Natural killer cell (primary cell): ENCODE measurements at regions not wholly inside any gene's neighbourhood (a gene's known extent, or its start where the extent isn't known, plus 50 kb on each side); places are given as distances from the start of the nearest gene placed in this dataset.

Source experiments
- ATAC-seq, 3 donors: fragments of 150-1000 bp in 2 of 3; fragments of 200-7000 bp in 1 of 3; cut with Tn5 transposase; 1 replicate in 1 of 3; 2 replicates in 2 of 3; pipeline ENCODE4 v1.10.0; 2021; ENCODE audit warnings: mild to moderate bottlenecking in 2 of 3, moderate library complexity in 2 of 3
- DNase-seq, 2 donors: peaks; one replicate each; pipeline versions ENCODE4 v3.0.0 to v3.0.0-alpha.2; 2013 to 2021; ENCODE audit warnings: mixed read lengths in 1 of 2
- H3K27ac ChIP-seq: one replicate; pipeline ENCODE4 v1.5.1; 2013; ENCODE audit warnings: mild to moderate bottlenecking, low read length
- H3K27me3 ChIP-seq: one replicate; pipeline ENCODE4 v1.6.1; 2013; ENCODE audit warnings: low read length; ENCODE audit not compliant: control insufficient read depth, insufficient read depth
- H3K36me3 ChIP-seq: one replicate; pipeline ENCODE4 v1.6.1; 2013; ENCODE audit warnings: low read length; ENCODE audit not compliant: control insufficient read depth, insufficient read depth
- H3K4me1 ChIP-seq: one replicate; pipeline ENCODE4 v1.6.1; 2013; ENCODE audit warnings: low read length; ENCODE audit not compliant: control insufficient read depth, insufficient read depth
- H3K4me3 ChIP-seq: one replicate; pipeline ENCODE4 v1.5.1; 2013; ENCODE audit warnings: low read length
- H3K9me3 ChIP-seq: one replicate; pipeline ENCODE4 v1.6.1; 2013; ENCODE audit warnings: low read length; ENCODE audit not compliant: control insufficient read depth, insufficient read depth
- H3K27ac Mint-ChIP-seq, 2 donors: one replicate each; pipeline ENCODE4 v1.8.0; 2022; ENCODE audit warnings: mild to moderate bottlenecking in 2 of 2, mixed read lengths in 2 of 2, moderate library complexity in 1 of 2
- H3K27me3 Mint-ChIP-seq, 2 donors: one replicate each; pipeline ENCODE4 v1.8.0; 2022; ENCODE audit warnings: low read depth in 2 of 2, mixed read lengths in 2 of 2
- H3K36me3 Mint-ChIP-seq: one replicate; pipeline ENCODE4 v1.8.0; 2022; ENCODE audit warnings: mixed read lengths
- H3K4me1 Mint-ChIP-seq, 2 donors: one replicate each; pipeline ENCODE4 v1.8.0; 2022; ENCODE audit warnings: mixed read lengths in 2 of 2
- H3K4me3 Mint-ChIP-seq: one replicate; pipeline ENCODE4 v1.8.0; 2022; ENCODE audit warnings: mild to moderate bottlenecking, moderate library complexity, mixed read lengths
- H3K9me3 Mint-ChIP-seq, 2 donors: one replicate each; pipeline ENCODE4 v1.8.0; 2022; ENCODE audit warnings: mixed read lengths in 2 of 2
- WGBS: methylation state at CpG from one replicate; pipeline ENCODE4 v1.1.7; 2013; ENCODE audit warnings: missing lambda C conversion rate; ENCODE audit not compliant: insufficient coverage; 5-methylcytosine and 5-hydroxymethylcytosine counted together
- intact Hi-C: fragments of 100-400 bp; cut with micrococcal nuclease; formaldehyde crosslinking; loops from one replicate; pipeline ENCODE4 v1.14.2; 2022
- TF ChIP-seq, protein P1 (sequence below): fragments of 200-600 bp; IDR thresholded peaks from one replicate; pipeline ENCODE4 v1.8.0; 2022; ENCODE audit warnings: antibody characterized with exemption

DNA sequence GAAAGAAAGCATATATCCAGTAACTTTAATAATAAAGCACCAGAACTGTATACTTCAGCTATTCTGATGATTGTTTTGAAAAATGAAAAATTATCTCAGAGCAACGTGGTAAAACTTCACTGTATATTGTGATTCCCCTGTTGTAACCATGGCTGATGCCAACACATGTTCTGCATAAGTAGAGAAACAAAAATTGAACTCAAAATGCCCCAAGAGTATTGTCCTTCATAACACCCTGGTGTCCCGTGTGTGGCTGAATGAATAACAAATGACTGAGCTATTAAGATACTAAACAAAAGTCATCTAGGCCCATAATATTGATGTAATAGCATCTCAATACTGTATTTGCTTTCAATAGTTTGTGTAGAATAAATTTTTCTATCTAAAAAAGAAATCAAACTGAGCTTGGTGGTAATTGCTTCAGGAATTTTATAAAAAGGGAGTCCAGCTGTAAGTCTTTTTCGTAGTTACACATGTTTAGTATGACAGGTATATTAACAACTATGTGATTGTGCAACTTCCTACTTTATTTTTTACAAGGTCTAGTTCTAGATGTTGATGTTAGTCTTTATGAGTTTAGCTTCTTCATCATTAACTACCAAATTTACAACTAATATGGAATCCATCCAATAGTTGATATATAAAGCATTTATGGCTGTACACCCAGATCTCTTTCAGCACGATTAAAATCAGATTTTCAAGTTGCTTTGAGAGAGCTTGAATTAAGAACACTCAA lies 623.8 kb upstream of the AGTR1 start:
- Mint-ChIP-seq H3K27ac (no peak overlapping the region), H3K9me3 (no peaks in the 10 kb centered on the region), H3K4me3 (no peak overlapping the region), H3K27me3 (no peaks in the 10 kb centered on the region), H3K36me3 (no peaks in the 10 kb centered on the region), H3K4me1 (no peaks in the 10 kb centered on the region)
- no peaks in the 10 kb centered on the region for H3K27me3 ChIP-seq
- intact Hi-C loops = no loop called here
- H3K27ac ChIP-seq = no peak overlapping the region
- TF ChIP-seq, protein P1, sequence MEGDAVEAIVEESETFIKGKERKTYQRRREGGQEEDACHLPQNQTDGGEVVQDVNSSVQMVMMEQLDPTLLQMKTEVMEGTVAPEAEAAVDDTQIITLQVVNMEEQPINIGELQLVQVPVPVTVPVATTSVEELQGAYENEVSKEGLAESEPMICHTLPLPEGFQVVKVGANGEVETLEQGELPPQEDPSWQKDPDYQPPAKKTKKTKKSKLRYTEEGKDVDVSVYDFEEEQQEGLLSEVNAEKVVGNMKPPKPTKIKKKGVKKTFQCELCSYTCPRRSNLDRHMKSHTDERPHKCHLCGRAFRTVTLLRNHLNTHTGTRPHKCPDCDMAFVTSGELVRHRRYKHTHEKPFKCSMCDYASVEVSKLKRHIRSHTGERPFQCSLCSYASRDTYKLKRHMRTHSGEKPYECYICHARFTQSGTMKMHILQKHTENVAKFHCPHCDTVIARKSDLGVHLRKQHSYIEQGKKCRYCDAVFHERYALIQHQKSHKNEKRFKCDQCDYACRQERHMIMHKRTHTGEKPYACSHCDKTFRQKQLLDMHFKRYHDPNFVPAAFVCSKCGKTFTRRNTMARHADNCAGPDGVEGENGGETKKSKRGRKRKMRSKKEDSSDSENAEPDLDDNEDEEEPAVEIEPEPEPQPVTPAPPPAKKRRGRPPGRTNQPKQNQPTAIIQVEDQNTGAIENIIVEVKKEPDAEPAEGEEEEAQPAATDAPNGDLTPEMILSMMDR = no peak
- no peaks in the 10 kb centered on the region for H3K36me3 ChIP-seq
- H3K9me3 ChIP-seq = no peaks in the 10 kb centered on the region
- ATAC-seq (no peak), DNase-seq (no peak)
- no peak overlapping the region for H3K4me3 ChIP-seq
- H3K4me1 ChIP-seq = no peaks in the 10 kb centered on the region
- 86% methylated on average over 1 of the region's 4 CpGs for WGBS

DNA sequence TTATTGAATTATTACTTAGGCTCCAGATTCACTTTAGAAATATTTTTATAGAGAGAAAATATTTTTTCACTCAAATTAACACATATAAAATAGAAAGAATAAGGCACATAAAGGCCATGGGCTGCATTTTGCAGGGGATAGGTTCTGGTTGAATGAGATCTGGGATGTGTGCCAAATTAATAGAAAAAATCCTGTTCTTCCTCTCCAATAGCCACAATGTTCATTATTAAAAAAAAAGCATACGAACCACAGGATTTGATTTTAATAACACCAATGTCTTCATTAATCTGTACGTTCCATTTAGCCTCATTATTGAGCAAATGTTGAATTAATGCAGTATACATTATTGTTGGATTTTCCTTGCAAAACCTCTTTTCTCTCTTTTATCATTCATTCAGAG lies 622.8 kb upstream of the AGTR1 start:
- Mint-ChIP-seq H3K36me3 (no peaks in the 10 kb centered on the region), H3K9me3 (no peaks in the 10 kb centered on the region), H3K4me1 (no peaks in the 10 kb centered on the region), H3K27ac (no peak overlapping the region), H3K4me3 (no peak overlapping the region), H3K27me3 (no peaks in the 10 kb centered on the region)
- Histone ChIP-seq H3K27me3 (no peaks in the 10 kb centered on the region), H3K4me1 (no peaks in the 10 kb centered on the region), H3K36me3 (no peaks in the 10 kb centered on the region), H3K27ac (no peak overlapping the region), H3K9me3 (no peaks in the 10 kb centered on the region), H3K4me3 (no peak overlapping the region)
- ATAC-seq (no peak), DNase-seq (no peak)
- no CpG with 5 or more reads among the region's 2 CpGs for WGBS
- TF ChIP-seq, protein P1 = no peak
- intact Hi-C loops = no loop called here

DNA sequence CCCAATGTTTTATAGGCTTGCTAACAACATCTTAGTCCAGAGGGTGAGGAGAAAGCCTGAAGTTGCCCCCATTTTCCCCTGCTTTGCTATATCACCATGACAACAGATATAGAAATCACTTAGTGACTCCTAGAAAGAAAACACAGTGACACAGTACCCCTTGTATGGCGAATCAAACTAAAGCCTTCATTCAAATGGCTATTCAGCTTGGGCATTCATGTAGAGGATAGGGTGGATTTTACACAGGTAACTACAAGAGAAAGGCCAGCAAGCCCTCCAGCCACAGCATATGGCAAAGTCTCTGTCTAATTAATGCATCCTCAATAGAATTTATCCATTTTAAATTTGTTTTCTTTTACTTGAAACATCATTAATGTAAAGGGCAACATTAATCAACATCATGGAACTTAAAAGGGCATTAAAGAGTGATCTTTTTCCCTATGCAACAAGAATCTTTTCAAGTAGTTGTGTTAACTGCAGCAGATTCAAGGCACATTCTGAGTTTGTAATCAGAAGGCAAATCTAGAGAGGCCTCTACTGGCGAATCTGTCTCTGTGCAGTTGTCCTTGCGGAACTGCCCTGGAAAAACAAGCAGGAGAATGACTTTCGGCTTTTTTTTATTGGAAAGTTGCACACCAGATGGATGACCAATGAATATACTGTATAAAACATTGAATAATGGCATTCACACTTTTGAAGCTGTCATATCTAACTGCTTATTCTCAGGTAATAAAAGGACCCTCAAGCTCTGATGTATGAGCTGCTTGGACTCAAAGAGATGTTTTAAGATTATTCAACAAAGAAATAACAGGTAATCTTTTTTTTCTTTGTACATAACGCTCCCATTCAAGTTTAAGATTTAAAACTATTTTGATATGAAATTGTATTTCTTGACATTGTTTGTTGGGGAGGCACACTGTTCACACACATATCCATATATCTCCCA lies 621.7 kb upstream of the AGTR1 start:
- H3K4me1 Mint-ChIP-seq = no peaks in the 10 kb centered on the region
- TF ChIP-seq, protein P1 = no peak
- 83% methylated on average over 3 of the region's 5 CpGs for WGBS
- no peak for DNase-seq
- H3K9me3 ChIP-seq = no peaks in the 10 kb centered on the region
- H3K4me3 Mint-ChIP-seq = no peak overlapping the region
- H3K4me3 ChIP-seq = no peak overlapping the region
- no peaks in the 10 kb centered on the region for H3K4me1 ChIP-seq
- H3K9me3 Mint-ChIP-seq = no peaks in the 10 kb centered on the region
- no peaks in the 10 kb centered on the region for H3K27me3 ChIP-seq
- ATAC-seq = no peak
- H3K27me3 Mint-ChIP-seq = no peaks in the 10 kb centered on the region
- H3K27ac Mint-ChIP-seq = no peak overlapping the region
- H3K27ac ChIP-seq = no peak overlapping the region
- no peaks in the 10 kb centered on the region for H3K36me3 ChIP-seq
- intact Hi-C loops = no loop called here
- no peaks in the 10 kb centered on the region for H3K36me3 Mint-ChIP-seq
